T47D (cell line): ENCODE measurements at regions not wholly inside any gene's neighbourhood (a gene's known extent, or its start where the extent isn't known, plus 50 kb on each side); places are given as distances from the start of the nearest gene placed in this dataset.

ENCODE experiments used
- DNase-seq, 2 experiments: peaks; one replicate each; pipeline versions ENCODE4 v3.0.0 to v3.0.0-alpha.2; 2011 to 2012; ENCODE audit warnings: low read depth in 1 of 2, low spot score in 1 of 2
- JUND ChIP-seq: IDR thresholded peaks from 2 replicates; pipeline ENCODE4 v1.6.1; 2012; ENCODE audit warnings: low read depth
- in situ Hi-C: cut with HindIII; loops from 2 replicates; pipeline ENCODE4 v1.10.0; 2016; ENCODE audit warnings: low sequenced_read_pairs, low pct_unique_long_range_greater_than_20kb

GRCh38 chr4:128558896-128559679, 250.4 kb upstream of the JADE1 start:
- DNase-seq: no peak
- in situ Hi-C loops: no loop called here
- TF ChIP-seq JUND: no peak

GRCh38 chr4:128556756-128557155, 252.7 kb upstream of the JADE1 start:
- no peak for DNase-seq
- in situ Hi-C loops: no loop called here
- TF ChIP-seq JUND: no peak

- no peak for TF ChIP-seq JUND
- DNase-seq: no peak
- in situ Hi-C loops: no loop called here
Observed at GRCh38 chr4:128553686-128554515, 255.6 kb upstream of the JADE1 start.

- DNase-seq: no peak
- in situ Hi-C loops: no loop called here
- TF ChIP-seq JUND: no peak
Observed at GRCh38 chr4:128552586-128552907, 257.0 kb upstream of the JADE1 start.

- no peak for DNase-seq
- no peak for TF ChIP-seq JUND
- in situ Hi-C loops: no loop called here
Observed at GRCh38 chr4:128551280-128551679, 258.2 kb upstream of the JADE1 start.

GRCh38 chr4:128550060-128550459, 259.4 kb upstream of the JADE1 start:
- TF ChIP-seq JUND: no peak
- in situ Hi-C loops: no loop called here
- DNase-seq: no peak

- in situ Hi-C loops: no loop called here
- TF ChIP-seq JUND: no peak
- DNase-seq: no peak
Observed at GRCh38 chr4:128549636-128550035, 259.9 kb upstream of the JADE1 start.

- in situ Hi-C loops: no loop called here
- no peak for DNase-seq
- TF ChIP-seq JUND: no peak
Observed at GRCh38 chr4:128548381-128548780, 260.8 kb upstream of the PGRMC2 start.

- no peak for TF ChIP-seq JUND
- in situ Hi-C loops: no loop called here
- DNase-seq: no peak
Observed at GRCh38 chr4:128544272-128544671, 256.7 kb upstream of the PGRMC2 start.

GRCh38 chr4:128543696-128544095, 256.1 kb upstream of the PGRMC2 start:
- TF ChIP-seq JUND: no peak
- DNase-seq: no peak
- in situ Hi-C loops: no loop called here

- in situ Hi-C loops: no loop called here
- TF ChIP-seq JUND: no peak
- no peak for DNase-seq
Observed at GRCh38 chr4:128542047-128542446, 254.4 kb upstream of the PGRMC2 start.

GRCh38 chr4:128540122-128540521, 252.5 kb upstream of the PGRMC2 start:
- DNase-seq: no peak
- TF ChIP-seq JUND: no peak
- in situ Hi-C loops: no loop called here

- TF ChIP-seq JUND: no peak
- in situ Hi-C loops: no loop called here
- DNase-seq: peak in 1 of 2 experiments; percentile 12
Observed at GRCh38 chr4:128538111-128538882, 250.7 kb upstream of the PGRMC2 start.
